ENCODE measurements at regions not wholly inside any gene's neighbourhood (a gene's known extent, or its start where the extent isn't known, plus 50 kb on each side); places are given as distances from the start of the nearest gene placed in this dataset.

DNA sequence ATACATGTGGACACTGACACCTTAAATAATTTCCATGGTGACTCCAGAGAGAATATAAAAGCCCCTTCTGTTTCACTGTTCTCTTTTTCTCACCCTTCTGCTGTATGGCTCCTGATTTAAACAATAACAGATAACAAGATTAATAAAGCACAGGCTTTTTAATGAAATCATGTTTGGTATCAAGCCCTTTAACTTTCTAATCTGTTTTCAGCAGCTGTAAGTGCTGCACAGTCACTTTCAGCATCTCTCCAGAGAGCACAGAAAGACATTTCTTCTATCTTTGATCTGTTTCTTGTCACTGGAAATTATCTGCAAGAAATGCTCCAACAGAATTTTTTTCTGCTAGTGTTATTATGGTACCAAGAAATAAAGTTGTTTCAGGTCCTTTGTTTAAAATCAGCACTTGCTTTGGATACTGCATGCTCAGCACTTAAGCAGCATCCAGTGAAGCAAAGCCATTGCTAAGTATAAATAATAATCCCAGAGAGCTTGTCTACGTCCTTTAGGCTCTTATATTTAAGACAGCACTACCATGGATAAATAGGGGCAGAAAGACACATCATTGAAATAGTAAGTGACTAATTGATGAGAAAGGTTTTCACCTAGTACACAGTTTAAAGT is 134.2 kb upstream of the CARD18 start:
- TF ChIP-seq POLR2A (IDR thresholded peaks at IDR 0.05; ENCODE audit: borderline replicate concordance, extremely low read depth, insufficient read depth, insufficient read length) (no peak), SP1 (IDR thresholded peaks at IDR 0.05; ENCODE audit: low read depth) (no peak), EZH2 (IDR thresholded peaks at IDR 0.05) (no peak)
- TF ChIP-seq, protein P1, sequence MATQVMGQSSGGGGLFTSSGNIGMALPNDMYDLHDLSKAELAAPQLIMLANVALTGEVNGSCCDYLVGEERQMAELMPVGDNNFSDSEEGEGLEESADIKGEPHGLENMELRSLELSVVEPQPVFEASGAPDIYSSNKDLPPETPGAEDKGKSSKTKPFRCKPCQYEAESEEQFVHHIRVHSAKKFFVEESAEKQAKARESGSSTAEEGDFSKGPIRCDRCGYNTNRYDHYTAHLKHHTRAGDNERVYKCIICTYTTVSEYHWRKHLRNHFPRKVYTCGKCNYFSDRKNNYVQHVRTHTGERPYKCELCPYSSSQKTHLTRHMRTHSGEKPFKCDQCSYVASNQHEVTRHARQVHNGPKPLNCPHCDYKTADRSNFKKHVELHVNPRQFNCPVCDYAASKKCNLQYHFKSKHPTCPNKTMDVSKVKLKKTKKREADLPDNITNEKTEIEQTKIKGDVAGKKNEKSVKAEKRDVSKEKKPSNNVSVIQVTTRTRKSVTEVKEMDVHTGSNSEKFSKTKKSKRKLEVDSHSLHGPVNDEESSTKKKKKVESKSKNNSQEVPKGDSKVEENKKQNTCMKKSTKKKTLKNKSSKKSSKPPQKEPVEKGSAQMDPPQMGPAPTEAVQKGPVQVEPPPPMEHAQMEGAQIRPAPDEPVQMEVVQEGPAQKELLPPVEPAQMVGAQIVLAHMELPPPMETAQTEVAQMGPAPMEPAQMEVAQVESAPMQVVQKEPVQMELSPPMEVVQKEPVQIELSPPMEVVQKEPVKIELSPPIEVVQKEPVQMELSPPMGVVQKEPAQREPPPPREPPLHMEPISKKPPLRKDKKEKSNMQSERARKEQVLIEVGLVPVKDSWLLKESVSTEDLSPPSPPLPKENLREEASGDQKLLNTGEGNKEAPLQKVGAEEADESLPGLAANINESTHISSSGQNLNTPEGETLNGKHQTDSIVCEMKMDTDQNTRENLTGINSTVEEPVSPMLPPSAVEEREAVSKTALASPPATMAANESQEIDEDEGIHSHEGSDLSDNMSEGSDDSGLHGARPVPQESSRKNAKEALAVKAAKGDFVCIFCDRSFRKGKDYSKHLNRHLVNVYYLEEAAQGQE (IDR thresholded peaks at IDR 0.05; ENCODE audit: low read depth): no peak

Data from HCT116 (cell line).